MM.1S (cell line): ENCODE measurements at regions not wholly inside any gene's neighbourhood (a gene's known extent, or its start where the extent isn't known, plus 50 kb on each side); places are given as distances from the start of the nearest gene placed in this dataset.

ENCODE experiments used
- DNase-seq: peaks from one replicate; pipeline ENCODE4 v3.0.0-alpha.2; 2015
- H2AFZ ChIP-seq: fragments of 300-600 bp; sonication (generic); 2 replicates; pipeline ENCODE4 v1.6.0; 2016; ENCODE audit warnings: antibody characterized with exemption, low read length
- H3F3A ChIP-seq: fragments of 300-600 bp; sonication (generic); 2 replicates; pipeline ENCODE4 v1.6.1; 2016; ENCODE audit warnings: mild to moderate bottlenecking, antibody characterized with exemption, low read length, moderate library complexity, mixed read lengths; ENCODE audit not compliant: insufficient read depth
- H3K27ac ChIP-seq: fragments of 300-600 bp; sonication (generic); 2 replicates; pipeline ENCODE4 v1.5.1; 2016; ENCODE audit warnings: mild to moderate bottlenecking, low read length
- H3K27me3 ChIP-seq: fragments of 300-600 bp; sonication (generic); replicated peaks from 2 replicates; pipeline ENCODE4 v1.6.0; 2016; ENCODE audit warnings: low read length; ENCODE audit not compliant: insufficient read depth
- H3K36me3 ChIP-seq: fragments of 300-600 bp; sonication (generic); replicated peaks from 2 replicates; pipeline ENCODE4 v1.6.1; 2016; ENCODE audit warnings: mild to moderate bottlenecking, low read length, mixed read lengths; ENCODE audit not compliant: insufficient read depth
- H3K4me1 ChIP-seq: fragments of 300-600 bp; sonication (generic); 2 replicates; pipeline ENCODE4 v1.6.1; 2016; ENCODE audit warnings: low read length, mixed read lengths
- H3K4me2 ChIP-seq: fragments of 300-600 bp; sonication (generic); 2 replicates; pipeline ENCODE4 v1.6.0; 2016; ENCODE audit warnings: low read depth, low read length
- H3K4me3 ChIP-seq: fragments of 300-600 bp; sonication (generic); 2 replicates; pipeline ENCODE4 v1.5.1; 2016; ENCODE audit warnings: low read length, mixed read lengths
- H3K79me2 ChIP-seq: fragments of 300-600 bp; sonication (generic); 2 replicates; pipeline ENCODE4 v1.6.1; 2016; ENCODE audit warnings: mixed run types, low read length, mixed read lengths
- H3K9ac ChIP-seq: fragments of 300-600 bp; sonication (generic); 2 replicates; pipeline ENCODE4 v1.6.1; 2016; ENCODE audit warnings: low read length, mixed read lengths
- H3K9me2 ChIP-seq: fragments of 300-600 bp; sonication (generic); replicated peaks from 2 replicates; pipeline ENCODE4 v1.6.1; 2016; ENCODE audit warnings: mild to moderate bottlenecking, low read length, mixed read lengths; ENCODE audit not compliant: insufficient read depth
- H3K9me3 ChIP-seq: fragments of 300-600 bp; sonication (generic); replicated peaks from 2 replicates; pipeline ENCODE4 v1.6.1; 2016; ENCODE audit warnings: mild to moderate bottlenecking, low read length, mixed read lengths; ENCODE audit not compliant: insufficient read depth
- H4K20me1 ChIP-seq: fragments of 300-600 bp; sonication (generic); 2 replicates; pipeline ENCODE4 v1.6.1; 2016; ENCODE audit warnings: mild to moderate bottlenecking, low read length, moderate library complexity, mixed read lengths; ENCODE audit not compliant: insufficient read depth
- CTCF ChIP-seq: fragments of 300-600 bp; sonication (generic); IDR thresholded peaks from 2 replicates; pipeline ENCODE4 v1.5.1; 2016; ENCODE audit warnings: antibody characterized with exemption, low read length, mixed read lengths
- EZH2 ChIP-seq: fragments of 300-600 bp; sonication (generic); optimal IDR thresholded peaks from 2 replicates; pipeline ENCODE3; 2017; ENCODE audit warnings: low read depth, mild to moderate bottlenecking, antibody characterized with exemption, low read length, mixed read lengths
- EZH2phosphoT487 ChIP-seq: fragments of 300-600 bp; sonication (generic); IDR thresholded peaks from 2 replicates; pipeline ENCODE4 v1.6.1; 2018; ENCODE audit warnings: antibody characterized with exemption, low read length

GRCh38 chr3:187992609-187993008 lies 161.3 kb upstream of the LPP start:
- DNase-seq, result no peak
- Histone ChIP-seq H2AFZ (no peak overlapping the region), H3K9ac (no peak overlapping the region), H3K36me3 (no peaks in the 10 kb centered on the region), H3K4me2 (no peak overlapping the region), H3K27me3 (no peaks in the 10 kb centered on the region), H3F3A (no peaks in the 10 kb centered on the region), H3K9me2 (no peaks in the 10 kb centered on the region), H3K4me1 (no peaks in the 10 kb centered on the region), H3K79me2 (no peaks in the 10 kb centered on the region), H4K20me1 (no peaks in the 10 kb centered on the region), H3K9me3 (no peaks in the 10 kb centered on the region), H3K27ac (no peak overlapping the region), H3K4me3 (no peak overlapping the region)
- TF ChIP-seq CTCF (no peak), EZH2phosphoT487 (no peak), EZH2 (no peak)

DNA sequence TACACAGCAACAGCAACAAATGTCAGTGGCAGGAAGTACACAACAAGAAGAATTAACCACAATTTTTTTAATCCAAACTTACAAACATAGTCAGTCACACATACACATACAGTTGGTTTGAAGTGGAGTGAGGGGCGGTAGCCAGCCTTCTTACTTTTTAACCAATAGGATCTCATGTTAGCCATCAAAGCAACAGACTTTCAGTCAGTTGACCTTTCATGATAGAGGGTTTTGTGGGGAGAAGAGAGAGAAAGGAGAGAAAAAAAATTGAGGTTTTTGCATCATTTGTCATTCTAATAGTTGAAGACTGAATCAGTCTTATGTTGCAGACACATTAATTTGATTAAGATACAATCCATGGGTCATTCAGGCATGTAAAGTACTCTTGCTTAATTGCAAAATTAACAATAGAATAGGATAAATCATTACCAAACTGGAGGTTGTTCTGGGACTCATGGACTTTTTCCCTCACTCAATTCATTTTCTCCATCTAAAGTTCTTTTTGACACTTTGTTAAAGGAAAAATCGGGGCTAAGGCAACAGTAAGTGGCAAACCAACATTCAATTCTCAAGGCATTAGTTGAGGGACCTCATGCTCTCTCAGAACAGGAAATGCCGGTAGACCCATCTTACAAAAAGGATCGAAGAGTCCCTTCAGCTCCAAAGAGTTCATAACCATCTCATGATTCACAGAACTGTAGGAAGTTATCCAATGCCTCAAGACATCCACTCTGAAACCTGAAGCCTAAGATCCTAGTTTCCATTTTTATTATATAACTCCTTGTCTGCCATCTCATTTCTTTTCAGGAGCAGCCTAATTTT lies 159.5 kb upstream of the LPP start:
- no peak for DNase-seq
- Histone ChIP-seq H4K20me1 (no peaks in the 10 kb centered on the region), H3K4me2 (no peak overlapping the region), H3K4me1 (no peaks in the 10 kb centered on the region), H3K9me2 (no peaks in the 10 kb centered on the region), H3K4me3 (no peak overlapping the region), H3K27me3 (no peaks in the 10 kb centered on the region), H2AFZ (no peak overlapping the region), H3K9me3 (no peaks in the 10 kb centered on the region), H3F3A (no peaks in the 10 kb centered on the region), H3K36me3 (no peaks in the 10 kb centered on the region), H3K27ac (no peak overlapping the region), H3K9ac (no peak overlapping the region), H3K79me2 (no peaks in the 10 kb centered on the region)
- TF ChIP-seq EZH2 (no peak), CTCF (no peak), EZH2phosphoT487 (no peak)

DNA sequence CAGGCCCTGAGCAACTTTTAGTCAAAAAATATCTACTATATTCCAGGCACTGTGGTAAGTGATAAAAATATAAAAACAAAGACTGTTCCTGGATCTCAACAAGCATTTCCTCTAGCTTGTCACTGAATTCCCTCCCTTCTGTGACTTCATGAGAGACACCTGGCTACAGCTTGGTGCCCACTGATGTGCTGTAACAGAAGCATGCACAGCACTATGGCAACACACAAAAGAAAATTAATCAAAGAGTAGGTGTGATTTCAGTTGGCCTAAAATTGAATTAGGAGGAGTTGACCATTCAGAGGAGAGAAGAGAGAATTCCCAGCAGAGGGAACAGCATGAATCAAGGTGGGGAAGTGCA lies 158.9 kb upstream of the LPP start:
- no peaks in the 10 kb centered on the region for H3K9me3 ChIP-seq
- no peaks in the 10 kb centered on the region for H3K27me3 ChIP-seq
- H4K20me1 ChIP-seq, result no peaks in the 10 kb centered on the region
- H3K9ac ChIP-seq, result no peak overlapping the region
- H2AFZ ChIP-seq, result no peak overlapping the region
- H3K4me3 ChIP-seq, result no peak overlapping the region
- no peaks in the 10 kb centered on the region for H3K79me2 ChIP-seq
- no peak for TF ChIP-seq EZH2phosphoT487
- no peak for TF ChIP-seq EZH2
- TF ChIP-seq CTCF, result no peak
- no peak overlapping the region for H3K27ac ChIP-seq
- H3K4me2 ChIP-seq, result no peak overlapping the region
- no peaks in the 10 kb centered on the region for H3F3A ChIP-seq
- DNase-seq, result no peak
- H3K4me1 ChIP-seq, result no peaks in the 10 kb centered on the region
- H3K36me3 ChIP-seq, result no peaks in the 10 kb centered on the region
- H3K9me2 ChIP-seq, result no peaks in the 10 kb centered on the region
